GM23338 (cell line): ENCODE measurements at regions not wholly inside any gene's neighbourhood (a gene's known extent, or its start where the extent isn't known, plus 50 kb on each side); places are given as distances from the start of the nearest gene placed in this dataset.

ENCODE experiments used
- ATAC-seq: fragments of 200-7000 bp; cut with Tn5 transposase; 3 replicates; pipeline ENCODE4 v1.9.1; 2020
- DNase-seq: peaks from one replicate; pipeline ENCODE4 v3.0.0-alpha.2; 2015; ENCODE audit warnings: low spot score
- H2AFZ ChIP-seq: fragments of 200-600 bp; sonication (generic); 2 replicates; pipeline ENCODE4 v1.8.0; 2016; ENCODE audit warnings: antibody characterized with exemption, mild to moderate bottlenecking, moderate library complexity
- H3F3A ChIP-seq: fragments of 200-600 bp; sonication (generic); replicated peaks from 2 replicates; pipeline ENCODE4 v1.8.0; 2017; ENCODE audit warnings: antibody characterized with exemption, mixed run types, low read depth
- H3K27ac ChIP-seq: fragments of 200-600 bp; sonication (generic); 2 replicates; pipeline ENCODE4 v1.6.1; 2016; ENCODE audit warnings: low read depth
- H3K27me3 ChIP-seq: fragments of 200-600 bp; sonication (generic); 2 replicates; pipeline ENCODE4 v1.8.0; 2016; ENCODE audit warnings: mild to moderate bottlenecking, mixed run types, moderate library complexity; ENCODE audit not compliant: insufficient read depth
- H3K36me3 ChIP-seq: fragments of 200-600 bp; sonication (generic); 2 replicates; pipeline ENCODE4 v1.8.0; 2016; ENCODE audit warnings: mild to moderate bottlenecking; ENCODE audit not compliant: insufficient read depth
- H3K4me1 ChIP-seq: fragments of 200-600 bp; sonication (generic); 2 replicates; pipeline ENCODE4 v1.8.0; 2016; ENCODE audit warnings: mild to moderate bottlenecking, moderate library complexity; ENCODE audit not compliant: insufficient read depth
- H3K4me2 ChIP-seq: fragments of 200-600 bp; sonication (generic); 2 replicates; pipeline ENCODE4 v1.7.1; 2017; ENCODE audit warnings: mixed run types
- H3K4me3 ChIP-seq: fragments of 200-600 bp; sonication (generic); 2 replicates; pipeline ENCODE4 v1.6.1; 2016; ENCODE audit warnings: mixed run types
- H3K79me2 ChIP-seq: fragments of 200-600 bp; sonication (generic); replicated peaks from 2 replicates; pipeline ENCODE4 v1.8.0; 2017; ENCODE audit warnings: mild to moderate bottlenecking; ENCODE audit not compliant: insufficient read depth
- H3K9me2 ChIP-seq: fragments of 200-600 bp; sonication (generic); 2 replicates; pipeline ENCODE4 v1.8.0; 2017; ENCODE audit not compliant: insufficient read depth
- H4K20me1 ChIP-seq: fragments of 200-600 bp; sonication (generic); replicated peaks from 2 replicates; pipeline ENCODE4 v1.8.0; 2017; ENCODE audit warnings: mild to moderate bottlenecking; ENCODE audit not compliant: insufficient read depth
- H3K27ac Mint-ChIP-seq: 2 replicates; pipeline ENCODE4 v1.8.0; 2020; ENCODE audit warnings: inconsistent platforms, mild to moderate bottlenecking, moderate library complexity, mixed read lengths
- H3K27me3 Mint-ChIP-seq: 3 replicates; pipeline ENCODE4 v1.8.0; 2022; ENCODE audit warnings: low read depth, mild to moderate bottlenecking, moderate library complexity, mixed read lengths, inconsistent platforms; ENCODE audit not compliant: insufficient read depth, poor library complexity
- H3K36me3 Mint-ChIP-seq: 3 replicates; pipeline ENCODE4 v1.8.0; 2021; ENCODE audit warnings: low read depth, mild to moderate bottlenecking, inconsistent platforms, moderate library complexity, mixed read lengths
- H3K4me1 Mint-ChIP-seq: 3 replicates; pipeline ENCODE4 v1.8.0; 2020; ENCODE audit warnings: mild to moderate bottlenecking, inconsistent platforms, mixed read lengths
- H3K4me3 Mint-ChIP-seq: 3 replicates; pipeline ENCODE4 v1.8.0; 2021; ENCODE audit warnings: moderate library complexity, mild to moderate bottlenecking, inconsistent platforms, mixed read lengths
- H3K9me3 Mint-ChIP-seq: 3 replicates; pipeline ENCODE4 v1.8.0; 2020; ENCODE audit warnings: moderate library complexity, mild to moderate bottlenecking, inconsistent platforms, mixed read lengths
- CREB1 ChIP-seq: fragments of 250-450 bp; sonication (Bioruptor Pico); IDR thresholded peaks from 2 replicates; pipeline ENCODE4 v1.5.0; 2020; ENCODE audit warnings: low read depth, mild to moderate bottlenecking, moderate library complexity
- ETS1 ChIP-seq: IDR thresholded peaks from 2 replicates; pipeline ENCODE4 v1.6.1; 2016; ENCODE audit warnings: antibody characterized with exemption
- EZH2 ChIP-seq: fragments of 200-600 bp; sonication (generic); IDR thresholded peaks from one replicate; pipeline ENCODE4 v1.8.0; 2017; ENCODE audit warnings: antibody characterized with exemption, mild to moderate bottlenecking, low read depth; ENCODE audit not compliant: unreplicated experiment
- EZH2phosphoT487 ChIP-seq: fragments of 200-600 bp; sonication (generic); IDR thresholded peaks from one replicate; pipeline ENCODE4 v1.8.1; 2018; ENCODE audit warnings: antibody characterized with exemption; ENCODE audit not compliant: unreplicated experiment
- NANOG ChIP-seq: IDR thresholded peaks from 2 replicates; pipeline ENCODE4 v1.6.1; 2016; ENCODE audit warnings: antibody characterized with exemption, borderline replicate concordance
- STAT1 ChIP-seq: IDR thresholded peaks from one replicate; pipeline ENCODE4 v1.6.1; 2016; ENCODE audit warnings: antibody characterized with exemption; ENCODE audit not compliant: unreplicated experiment
- ZNF114 ChIP-seq: fragments of 250-450 bp; sonication (Bioruptor Pico); IDR thresholded peaks from 2 replicates; pipeline ENCODE4 v1.5.0; 2020; ENCODE audit warnings: mild to moderate bottlenecking, moderate library complexity
- ZNF331 ChIP-seq: fragments of 250-450 bp; sonication (Bioruptor Pico); IDR thresholded peaks from 2 replicates; pipeline ENCODE4 v1.5.0; 2020; ENCODE audit warnings: low read depth, mild to moderate bottlenecking, moderate library complexity
- TF ChIP-seq, protein P1 (sequence below): fragments of 250-450 bp; sonication (Bioruptor Pico); IDR thresholded peaks from 2 replicates; pipeline ENCODE4 v1.5.0; 2020; ENCODE audit warnings: mild to moderate bottlenecking, moderate library complexity
- TF ChIP-seq, protein P2 (sequence below), 2 experiments: fragments of 200-600 bp in 1 of 2; sonication (generic) in 1 of 2; conservative IDR thresholded peaks; 2 replicates each; pipeline versions ENCODE4 v1.5.1 to v1.6.1; 2016 to 2017; ENCODE audit warnings: antibody characterized with exemption in 2 of 2, low read depth in 2 of 2, mild to moderate bottlenecking in 2 of 2, moderate library complexity in 1 of 2

GRCh38 chr14:56720703-56721460, 89.4 kb downstream of the OTX2 start:
- no peak for ATAC-seq
- peaks cover 17% of the 10 kb centered on the region for H3K4me1 ChIP-seq

More at GRCh38 chr14:56720703-56721460, 89.4 kb downstream of the OTX2 start:
- Histone ChIP-seq H3K9me2 (peaks cover 3% of the 10 kb centered on the region), H3K79me2 (no peaks in the 10 kb centered on the region), H3F3A (no peaks in the 10 kb centered on the region), H3K4me2 (peak overlapping the region; percentile 72), H3K27me3 (no peaks in the 10 kb centered on the region), H3K36me3 (no peaks in the 10 kb centered on the region), H4K20me1 (no peaks in the 10 kb centered on the region), H2AFZ (0 out of 2 replicates have a peak overlapping the region, but pooled peaks have one; percentile 43), H3K27ac (no peak overlapping the region), H3K4me3 (no peak overlapping the region)
- no peaks in the 10 kb centered on the region for H3K9me3 Mint-ChIP-seq
- TF ChIP-seq NANOG (no peak), ETS1 (no peak), ZNF114 (CRISPR knock-in tag) (no peak), EZH2 (no peak), ZNF331 (CRISPR knock-in tag) (no peak), CREB1 (CRISPR knock-in tag) (no peak), STAT1 (no peak), EZH2phosphoT487 (no peak)
- TF ChIP-seq, protein P1, sequence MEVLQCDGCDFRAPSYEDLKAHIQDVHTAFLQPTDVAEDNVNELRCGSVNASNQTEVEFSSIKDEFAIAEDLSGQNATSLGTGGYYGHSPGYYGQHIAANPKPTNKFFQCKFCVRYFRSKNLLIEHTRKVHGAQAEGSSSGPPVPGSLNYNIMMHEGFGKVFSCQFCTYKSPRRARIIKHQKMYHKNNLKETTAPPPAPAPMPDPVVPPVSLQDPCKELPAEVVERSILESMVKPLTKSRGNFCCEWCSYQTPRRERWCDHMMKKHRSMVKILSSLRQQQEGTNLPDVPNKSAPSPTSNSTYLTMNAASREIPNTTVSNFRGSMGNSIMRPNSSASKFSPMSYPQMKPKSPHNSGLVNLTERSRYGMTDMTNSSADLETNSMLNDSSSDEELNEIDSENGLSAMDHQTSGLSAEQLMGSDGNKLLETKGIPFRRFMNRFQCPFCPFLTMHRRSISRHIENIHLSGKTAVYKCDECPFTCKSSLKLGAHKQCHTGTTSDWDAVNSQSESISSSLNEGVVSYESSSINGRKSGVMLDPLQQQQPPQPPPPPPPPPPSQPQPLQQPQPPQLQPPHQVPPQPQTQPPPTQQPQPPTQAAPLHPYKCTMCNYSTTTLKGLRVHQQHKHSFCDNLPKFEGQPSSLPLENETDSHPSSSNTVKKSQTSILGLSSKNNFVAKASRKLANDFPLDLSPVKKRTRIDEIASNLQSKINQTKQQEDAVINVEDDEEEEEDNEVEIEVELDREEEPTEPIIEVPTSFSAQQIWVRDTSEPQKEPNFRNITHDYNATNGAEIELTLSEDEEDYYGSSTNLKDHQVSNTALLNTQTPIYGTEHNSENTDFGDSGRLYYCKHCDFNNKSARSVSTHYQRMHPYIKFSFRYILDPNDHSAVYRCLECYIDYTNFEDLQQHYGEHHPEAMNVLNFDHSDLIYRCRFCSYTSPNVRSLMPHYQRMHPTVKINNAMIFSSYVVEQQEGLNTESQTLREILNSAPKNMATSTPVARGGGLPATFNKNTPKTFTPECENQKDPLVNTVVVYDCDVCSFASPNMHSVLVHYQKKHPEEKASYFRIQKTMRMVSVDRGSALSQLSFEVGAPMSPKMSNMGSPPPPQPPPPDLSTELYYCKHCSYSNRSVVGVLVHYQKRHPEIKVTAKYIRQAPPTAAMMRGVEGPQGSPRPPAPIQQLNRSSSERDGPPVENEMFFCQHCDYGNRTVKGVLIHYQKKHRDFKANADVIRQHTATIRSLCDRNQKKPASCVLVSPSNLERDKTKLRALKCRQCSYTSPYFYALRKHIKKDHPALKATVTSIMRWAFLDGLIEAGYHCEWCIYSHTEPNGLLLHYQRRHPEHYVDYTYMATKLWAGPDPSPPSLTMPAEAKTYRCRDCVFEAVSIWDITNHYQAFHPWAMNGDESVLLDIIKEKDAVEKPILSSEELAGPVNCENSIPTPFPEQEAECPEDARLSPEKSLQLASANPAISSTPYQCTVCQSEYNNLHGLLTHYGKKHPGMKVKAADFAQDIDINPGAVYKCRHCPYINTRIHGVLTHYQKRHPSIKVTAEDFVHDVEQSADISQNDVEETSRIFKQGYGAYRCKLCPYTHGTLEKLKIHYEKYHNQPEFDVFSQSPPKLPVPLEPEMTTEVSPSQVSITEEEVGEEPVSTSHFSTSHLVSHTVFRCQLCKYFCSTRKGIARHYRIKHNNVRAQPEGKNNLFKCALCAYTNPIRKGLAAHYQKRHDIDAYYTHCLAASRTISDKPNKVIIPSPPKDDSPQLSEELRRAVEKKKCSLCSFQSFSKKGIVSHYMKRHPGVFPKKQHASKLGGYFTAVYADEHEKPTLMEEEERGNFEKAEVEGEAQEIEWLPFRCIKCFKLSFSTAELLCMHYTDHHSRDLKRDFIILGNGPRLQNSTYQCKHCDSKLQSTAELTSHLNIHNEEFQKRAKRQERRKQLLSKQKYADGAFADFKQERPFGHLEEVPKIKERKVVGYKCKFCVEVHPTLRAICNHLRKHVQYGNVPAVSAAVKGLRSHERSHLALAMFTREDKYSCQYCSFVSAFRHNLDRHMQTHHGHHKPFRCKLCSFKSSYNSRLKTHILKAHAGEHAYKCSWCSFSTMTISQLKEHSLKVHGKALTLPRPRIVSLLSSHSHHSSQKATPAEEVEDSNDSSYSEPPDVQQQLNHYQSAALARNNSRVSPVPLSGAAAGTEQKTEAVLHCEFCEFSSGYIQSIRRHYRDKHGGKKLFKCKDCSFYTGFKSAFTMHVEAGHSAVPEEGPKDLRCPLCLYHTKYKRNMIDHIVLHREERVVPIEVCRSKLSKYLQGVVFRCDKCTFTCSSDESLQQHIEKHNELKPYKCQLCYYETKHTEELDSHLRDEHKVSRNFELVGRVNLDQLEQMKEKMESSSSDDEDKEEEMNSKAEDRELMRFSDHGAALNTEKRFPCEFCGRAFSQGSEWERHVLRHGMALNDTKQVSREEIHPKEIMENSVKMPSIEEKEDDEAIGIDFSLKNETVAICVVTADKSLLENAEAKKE (CRISPR knock-in tag) = no peak
- TF ChIP-seq, protein P2, sequence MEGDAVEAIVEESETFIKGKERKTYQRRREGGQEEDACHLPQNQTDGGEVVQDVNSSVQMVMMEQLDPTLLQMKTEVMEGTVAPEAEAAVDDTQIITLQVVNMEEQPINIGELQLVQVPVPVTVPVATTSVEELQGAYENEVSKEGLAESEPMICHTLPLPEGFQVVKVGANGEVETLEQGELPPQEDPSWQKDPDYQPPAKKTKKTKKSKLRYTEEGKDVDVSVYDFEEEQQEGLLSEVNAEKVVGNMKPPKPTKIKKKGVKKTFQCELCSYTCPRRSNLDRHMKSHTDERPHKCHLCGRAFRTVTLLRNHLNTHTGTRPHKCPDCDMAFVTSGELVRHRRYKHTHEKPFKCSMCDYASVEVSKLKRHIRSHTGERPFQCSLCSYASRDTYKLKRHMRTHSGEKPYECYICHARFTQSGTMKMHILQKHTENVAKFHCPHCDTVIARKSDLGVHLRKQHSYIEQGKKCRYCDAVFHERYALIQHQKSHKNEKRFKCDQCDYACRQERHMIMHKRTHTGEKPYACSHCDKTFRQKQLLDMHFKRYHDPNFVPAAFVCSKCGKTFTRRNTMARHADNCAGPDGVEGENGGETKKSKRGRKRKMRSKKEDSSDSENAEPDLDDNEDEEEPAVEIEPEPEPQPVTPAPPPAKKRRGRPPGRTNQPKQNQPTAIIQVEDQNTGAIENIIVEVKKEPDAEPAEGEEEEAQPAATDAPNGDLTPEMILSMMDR (conservative IDR thresholded peaks at IDR 0.05; ENCODE audit: low read depth in 2 of 2) = no peak
- DNase-seq = no peak
- no peak overlapping the region for H3K4me3 Mint-ChIP-seq
- no peak overlapping the region for H3K27ac Mint-ChIP-seq
- H3K27me3 Mint-ChIP-seq = peaks cover 2% of the 10 kb centered on the region
- no peaks in the 10 kb centered on the region for H3K36me3 Mint-ChIP-seq
- peaks cover 24% of the 10 kb centered on the region for H3K4me1 Mint-ChIP-seq
